Calu3 (cell line): ENCODE measurements at regions not wholly inside any gene's neighbourhood (a gene's known extent, or its start where the extent isn't known, plus 50 kb on each side); places are given as distances from the start of the nearest gene placed in this dataset.

Source experiments
- BruUV-seq: library from RNA; stranded (reverse); fragments of 400-500 nt; replicated peaks from 2 replicates; lab custom pipeline; 2021; lab: Mats Ljungman, UMichigan
- CTCF ChIA-PET: fragments of 300-600 bp; sonication (Branson Sonifier 250); formaldehyde crosslinking; loops from one replicate; lab custom pipeline; 2022; ENCODE audit warnings: antibody characterized with exemption; lab: Charles Lee
- DNase-seq: peaks from one replicate; pipeline ENCODE4 v3.0.0; 2022
- H3K27ac Mint-ChIP-seq: one replicate; pipeline ENCODE4 v1.8.0; 2022; ENCODE audit warnings: mixed read lengths; ENCODE audit not compliant: unreplicated experiment
- H3K27me3 Mint-ChIP-seq: one replicate; pipeline ENCODE4 v1.8.0; 2022; ENCODE audit warnings: mixed read lengths; ENCODE audit not compliant: unreplicated experiment
- H3K36me3 Mint-ChIP-seq: one replicate; pipeline ENCODE4 v1.8.0; 2022; ENCODE audit warnings: mild to moderate bottlenecking, moderate library complexity, mixed read lengths; ENCODE audit not compliant: insufficient read depth, unreplicated experiment
- H3K4me1 Mint-ChIP-seq: one replicate; pipeline ENCODE4 v1.8.0; 2022; ENCODE audit warnings: mild to moderate bottlenecking, low read depth, mixed read lengths; ENCODE audit not compliant: unreplicated experiment
- H3K4me3 Mint-ChIP-seq: one replicate; pipeline ENCODE4 v1.8.0; 2022; ENCODE audit warnings: mild to moderate bottlenecking, low read depth, moderate library complexity, mixed read lengths; ENCODE audit not compliant: unreplicated experiment
- H3K9me3 Mint-ChIP-seq: one replicate; pipeline ENCODE4 v1.8.0; 2022; ENCODE audit warnings: low read depth, mixed read lengths; ENCODE audit not compliant: unreplicated experiment
- intact Hi-C: fragments of 100-400 bp; cut with micrococcal nuclease; formaldehyde crosslinking; loops from one replicate; pipeline ENCODE4 v1.10.0; 2022; ENCODE audit not compliant: unreplicated experiment
- TF ChIP-seq, protein P1 (sequence below): fragments of 200-600 bp; IDR thresholded peaks from one replicate; pipeline ENCODE4 v1.8.0; 2022; ENCODE audit warnings: antibody characterized with exemption; ENCODE audit not compliant: unreplicated experiment

DNA sequence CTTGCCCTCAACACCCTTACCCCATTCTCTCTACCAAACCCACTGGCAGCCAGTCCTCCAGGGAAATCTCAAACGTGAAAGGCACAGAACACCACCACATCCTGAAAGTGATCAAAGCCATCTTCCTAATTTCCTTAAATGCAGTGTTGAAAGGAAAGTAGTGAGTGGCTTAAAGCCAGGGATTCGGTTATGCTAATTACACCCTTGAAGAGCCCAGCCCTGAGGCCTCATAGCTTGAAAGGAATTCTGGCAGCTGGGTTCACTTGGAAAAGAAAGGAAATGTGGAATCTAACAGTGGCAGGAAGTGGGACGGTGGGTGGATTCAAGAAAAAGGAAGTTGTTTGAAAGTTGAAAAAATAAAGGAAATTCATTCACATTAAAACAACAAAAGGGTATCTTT is 73.0 kb upstream of the FICD start:
- intact Hi-C loops: no loop called here
- BruUV-seq: no TSS peak
- no peak overlapping the region for H3K27ac Mint-ChIP-seq
- DNase-seq: no peak
- H3K36me3 Mint-ChIP-seq: no peaks in the 10 kb centered on the region
- CTCF ChIA-PET: no interaction called here
- H3K4me1 Mint-ChIP-seq: no peaks in the 10 kb centered on the region
- TF ChIP-seq, protein P1, sequence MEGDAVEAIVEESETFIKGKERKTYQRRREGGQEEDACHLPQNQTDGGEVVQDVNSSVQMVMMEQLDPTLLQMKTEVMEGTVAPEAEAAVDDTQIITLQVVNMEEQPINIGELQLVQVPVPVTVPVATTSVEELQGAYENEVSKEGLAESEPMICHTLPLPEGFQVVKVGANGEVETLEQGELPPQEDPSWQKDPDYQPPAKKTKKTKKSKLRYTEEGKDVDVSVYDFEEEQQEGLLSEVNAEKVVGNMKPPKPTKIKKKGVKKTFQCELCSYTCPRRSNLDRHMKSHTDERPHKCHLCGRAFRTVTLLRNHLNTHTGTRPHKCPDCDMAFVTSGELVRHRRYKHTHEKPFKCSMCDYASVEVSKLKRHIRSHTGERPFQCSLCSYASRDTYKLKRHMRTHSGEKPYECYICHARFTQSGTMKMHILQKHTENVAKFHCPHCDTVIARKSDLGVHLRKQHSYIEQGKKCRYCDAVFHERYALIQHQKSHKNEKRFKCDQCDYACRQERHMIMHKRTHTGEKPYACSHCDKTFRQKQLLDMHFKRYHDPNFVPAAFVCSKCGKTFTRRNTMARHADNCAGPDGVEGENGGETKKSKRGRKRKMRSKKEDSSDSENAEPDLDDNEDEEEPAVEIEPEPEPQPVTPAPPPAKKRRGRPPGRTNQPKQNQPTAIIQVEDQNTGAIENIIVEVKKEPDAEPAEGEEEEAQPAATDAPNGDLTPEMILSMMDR: no peak
- H3K27me3 Mint-ChIP-seq: peaks cover 73% of the 10 kb centered on the region
- no peak overlapping the region for H3K4me3 Mint-ChIP-seq
- H3K9me3 Mint-ChIP-seq: no peaks in the 10 kb centered on the region

GRCh38 chr12:108441549-108441948 is 73.5 kb upstream of the FICD start:
- Mint-ChIP-seq H3K4me3 (no peak overlapping the region), H3K4me1 (no peaks in the 10 kb centered on the region), H3K27ac (no peak overlapping the region), H3K36me3 (no peaks in the 10 kb centered on the region), H3K9me3 (no peaks in the 10 kb centered on the region), H3K27me3 (peaks cover 73% of the 10 kb centered on the region)
- TF ChIP-seq, protein P1: no peak
- BruUV-seq: no TSS peak
- intact Hi-C loops: no loop called here
- CTCF ChIA-PET: no interaction called here
- DNase-seq: no peak

- TF ChIP-seq, protein P1: no peak
- peaks cover 75% of the 10 kb centered on the region for H3K27me3 Mint-ChIP-seq
- BruUV-seq: no TSS peak
- no peaks in the 10 kb centered on the region for H3K36me3 Mint-ChIP-seq
- intact Hi-C loops: no loop called here
- H3K27ac Mint-ChIP-seq: no peak overlapping the region
- DNase-seq: no peak
- H3K4me3 Mint-ChIP-seq: no peak overlapping the region
- CTCF ChIA-PET: no interaction called here
- no peaks in the 10 kb centered on the region for H3K4me1 Mint-ChIP-seq
- H3K9me3 Mint-ChIP-seq: no peaks in the 10 kb centered on the region
These were observed 74.3 kb upstream of the FICD start for GRCh38 chr12:108440736-108441135.

DNA sequence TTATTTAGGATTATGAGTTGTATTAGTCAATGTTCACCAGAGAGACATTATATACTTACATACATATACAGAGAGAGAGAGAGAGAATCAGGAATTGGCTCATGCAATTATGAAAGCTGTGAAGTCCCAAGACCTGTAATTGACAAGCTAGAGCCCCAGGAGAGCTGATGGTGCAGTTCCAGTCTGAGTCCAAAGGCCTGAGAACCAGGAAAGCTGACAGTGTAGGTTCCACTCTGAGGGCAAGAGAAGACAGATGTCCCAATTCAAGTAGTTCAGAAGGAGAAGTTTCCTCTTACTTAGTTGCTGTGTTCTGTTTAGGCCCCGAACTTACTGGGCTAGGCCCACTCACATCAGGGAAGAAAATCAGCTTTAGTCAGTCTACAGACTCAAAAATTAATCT is 76.4 kb upstream of the FICD start:
- H3K36me3 Mint-ChIP-seq: no peaks in the 10 kb centered on the region
- peaks cover 84% of the 10 kb centered on the region for H3K27me3 Mint-ChIP-seq
- BruUV-seq: no TSS peak
- DNase-seq: no peak
- no peak overlapping the region for H3K27ac Mint-ChIP-seq
- no peaks in the 10 kb centered on the region for H3K4me1 Mint-ChIP-seq
- no peaks in the 10 kb centered on the region for H3K9me3 Mint-ChIP-seq
- H3K4me3 Mint-ChIP-seq: no peak overlapping the region
- intact Hi-C loops: no loop called here
- TF ChIP-seq, protein P1: no peak
- CTCF ChIA-PET: no interaction called here
